ENCODE measurements at regions not wholly inside any gene's neighbourhood (a gene's known extent, or its start where the extent isn't known, plus 50 kb on each side); places are given as distances from the start of the nearest gene placed in this dataset.

DNA sequence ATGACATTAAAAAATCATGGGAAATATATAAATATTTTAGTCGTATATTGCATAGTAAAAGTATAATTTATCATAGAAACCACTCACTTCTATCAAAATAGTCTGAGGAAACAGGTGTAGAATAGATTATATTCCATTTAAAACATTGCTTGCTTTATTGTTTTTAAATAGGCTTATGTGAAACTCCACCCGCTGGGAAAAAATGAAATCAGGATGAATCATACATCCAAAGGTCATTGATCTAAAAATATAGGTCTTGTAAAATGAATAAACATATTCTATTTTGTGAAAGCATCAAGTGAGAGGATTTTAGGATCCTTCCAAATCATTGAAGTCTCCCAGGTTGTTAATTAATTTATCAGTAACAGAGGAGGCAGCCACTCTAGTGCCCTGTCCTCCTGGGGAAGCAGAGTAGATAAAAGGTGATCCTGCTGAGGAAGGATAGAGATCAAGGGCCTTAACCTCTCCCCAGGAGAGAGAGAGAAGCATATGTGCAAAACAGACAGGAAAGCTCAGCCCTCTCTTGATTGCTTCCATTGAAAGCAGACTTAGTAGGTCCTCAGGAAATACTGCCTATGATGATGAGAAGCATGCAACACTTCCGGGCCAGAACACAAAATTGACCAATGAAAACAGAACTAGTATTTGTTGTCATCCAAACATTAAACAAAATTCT is 96.8 kb upstream of the MAP9 start (continued):
- no peak for TF ChIP-seq KDM5A (IDR thresholded peaks at IDR 0.05; ENCODE audit: low read length)
- TF ChIP-seq CHD2 (IDR thresholded peaks at IDR 0.05; ENCODE audit: low read length): no peak

All from H1 (cell line).